Activated CD8-positive, alpha-beta memory T cell treated with anti-CD3 and anti-CD28 coated beads for 4 hours (primary cell): ENCODE measurements at regions not wholly inside any gene's neighbourhood (a gene's known extent, or its start where the extent isn't known, plus 50 kb on each side); places are given as distances from the start of the nearest gene placed in this dataset.
"Not testable (repeated sequence)": the region's sequence is repeated elsewhere in the genome, so short reads cannot be mapped to it uniquely, and the experiment has no call there.

Experiments used
- DNase-seq, 2 donors: peaks; one replicate each; pipeline ENCODE4 v3.0.0-alpha.2; 2020; ENCODE audit warnings: low read depth in 2 of 2

GRCh38 chr14:71165121-71166031 lies 258.1 kb downstream of the PCNX1 start:
- DNase-seq = no peak

DNA sequence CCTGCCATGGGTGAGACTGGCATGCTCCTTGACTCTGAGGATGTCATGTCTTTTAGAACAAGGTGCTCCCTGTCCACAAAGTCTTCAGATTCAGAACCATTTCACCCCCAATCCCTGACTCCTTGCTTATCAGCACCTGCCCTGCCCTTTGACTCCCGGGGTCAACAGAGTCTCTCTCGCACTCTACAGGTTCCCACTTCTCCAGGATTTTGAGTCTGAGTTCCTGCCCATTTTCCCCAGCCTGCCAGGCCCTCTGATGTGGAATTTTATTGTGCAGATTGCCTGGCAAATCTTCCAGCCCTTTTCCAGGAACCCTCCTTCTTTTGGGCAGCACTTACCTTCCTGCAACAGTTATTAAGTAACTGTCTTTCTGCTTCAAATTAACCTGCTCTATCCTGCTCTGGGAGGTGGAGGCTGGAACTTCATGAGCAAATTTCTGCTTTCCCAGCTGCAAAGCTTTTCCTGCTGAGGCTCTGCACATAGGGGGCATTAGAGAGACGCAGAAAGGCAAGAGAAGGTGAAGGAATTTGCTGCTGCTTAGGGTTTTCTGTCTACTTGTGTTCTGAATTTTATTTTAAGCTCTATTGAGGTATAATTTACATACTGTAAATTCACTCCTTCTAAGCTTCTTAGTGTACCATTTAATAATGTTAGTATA lies 259.1 kb downstream of the PCNX1 start:
- DNase-seq = no peak

DNA sequence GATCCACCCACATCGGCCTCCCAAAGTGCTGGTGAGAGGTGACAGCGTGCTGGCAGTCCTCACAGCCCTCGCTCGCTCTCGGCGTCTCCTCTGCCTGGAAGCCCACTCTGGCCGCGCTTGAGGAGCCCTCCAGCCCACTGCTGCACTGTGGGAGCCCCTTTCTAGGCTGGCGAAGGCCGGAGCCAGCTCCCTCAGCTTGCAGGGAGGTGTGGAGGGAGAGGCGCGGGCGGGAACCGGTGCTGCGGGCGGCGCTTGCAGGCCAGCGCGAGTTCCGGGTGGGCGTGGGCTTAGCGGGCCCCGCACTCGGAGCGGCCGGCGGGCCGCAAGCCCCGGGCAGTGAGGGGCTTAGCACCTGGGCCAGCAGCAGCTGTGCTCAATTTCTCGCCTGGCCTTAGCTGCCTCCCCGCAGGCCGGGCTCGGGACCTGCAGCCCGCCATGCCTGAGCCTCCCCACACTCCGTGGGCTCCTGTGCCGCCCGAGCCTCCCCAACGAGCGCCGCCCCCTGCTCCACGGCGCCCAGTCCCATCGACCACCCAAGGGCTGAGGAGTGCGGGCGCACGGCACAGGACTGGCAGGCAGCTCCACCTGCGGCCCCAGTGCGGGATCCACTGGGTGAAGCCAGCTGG lies 260.2 kb downstream of the PCNX1 start:
- DNase-seq = not testable (repeated sequence)

- not testable (repeated sequence) for DNase-seq
Observed at GRCh38 chr14:71168161-71168560, 260.9 kb downstream of the PCNX1 start.

GRCh38 chr14:71168564-71169427 lies 261.5 kb downstream of the PCNX1 start:
- no peak for DNase-seq

DNA sequence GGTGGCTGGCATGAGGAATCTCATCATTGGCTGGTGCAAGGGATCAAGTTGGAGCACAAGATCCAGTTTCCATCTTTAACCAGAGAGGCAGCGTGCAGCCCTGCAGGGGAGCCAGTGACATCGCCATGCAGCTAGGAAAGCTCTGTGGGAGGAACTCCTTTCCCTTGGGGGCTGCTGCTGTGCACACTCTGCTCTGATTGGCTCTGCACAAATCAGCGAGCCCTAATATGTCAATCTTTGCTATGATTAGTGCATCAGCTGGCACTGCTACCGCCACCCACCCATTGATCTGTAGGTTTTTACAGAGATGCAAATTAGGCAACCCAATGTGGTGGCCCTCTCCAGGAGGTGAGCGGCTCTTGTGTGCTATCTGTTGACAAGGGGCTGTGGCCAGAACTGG lies 262.6 kb downstream of the PCNX1 start:
- DNase-seq = no peak

DNA sequence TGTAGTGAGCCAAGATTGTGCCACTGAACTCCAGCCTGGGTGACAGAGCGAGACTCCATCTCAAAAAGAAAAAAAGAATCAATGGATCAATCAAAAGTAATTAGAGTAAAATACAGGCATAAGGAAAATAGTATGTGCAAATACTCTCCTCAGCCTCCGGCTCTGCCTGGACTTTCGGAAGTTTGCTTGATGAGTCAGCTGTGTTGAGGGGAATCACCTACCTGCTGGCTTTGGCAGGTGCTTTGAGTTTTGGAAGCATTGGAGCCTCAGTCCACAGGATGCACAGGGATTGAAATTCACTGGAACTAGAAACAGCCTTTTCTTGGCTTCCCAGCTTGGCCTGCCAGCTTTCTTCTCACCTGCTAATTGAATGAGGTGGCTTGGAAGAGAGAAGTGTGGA lies 268.2 kb downstream of the PCNX1 start:
- no peak for DNase-seq

DNA sequence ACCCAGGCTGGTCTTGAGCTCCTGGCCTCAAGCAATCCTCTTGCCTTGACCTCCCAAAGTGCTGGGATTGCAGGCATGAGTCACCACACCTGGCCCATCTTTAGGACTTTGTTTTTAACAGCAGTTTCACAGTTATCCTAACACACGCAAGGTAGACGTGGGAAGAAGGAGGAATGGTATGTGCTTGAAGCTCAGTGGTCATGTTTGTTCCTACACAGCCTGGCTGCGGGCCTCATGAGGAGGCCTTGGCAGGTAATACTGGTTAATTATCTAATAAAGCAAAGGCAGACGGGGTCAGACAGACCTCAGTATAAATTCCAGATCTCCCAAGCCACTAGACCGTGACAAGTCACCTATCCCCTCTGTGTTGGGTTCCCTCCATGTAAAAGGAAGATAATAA lies 271.8 kb downstream of the PCNX1 start:
- DNase-seq = no peak

- no peak for DNase-seq
Observed at GRCh38 chr14:71180397-71180796, 273.1 kb downstream of the PCNX1 start.

DNA sequence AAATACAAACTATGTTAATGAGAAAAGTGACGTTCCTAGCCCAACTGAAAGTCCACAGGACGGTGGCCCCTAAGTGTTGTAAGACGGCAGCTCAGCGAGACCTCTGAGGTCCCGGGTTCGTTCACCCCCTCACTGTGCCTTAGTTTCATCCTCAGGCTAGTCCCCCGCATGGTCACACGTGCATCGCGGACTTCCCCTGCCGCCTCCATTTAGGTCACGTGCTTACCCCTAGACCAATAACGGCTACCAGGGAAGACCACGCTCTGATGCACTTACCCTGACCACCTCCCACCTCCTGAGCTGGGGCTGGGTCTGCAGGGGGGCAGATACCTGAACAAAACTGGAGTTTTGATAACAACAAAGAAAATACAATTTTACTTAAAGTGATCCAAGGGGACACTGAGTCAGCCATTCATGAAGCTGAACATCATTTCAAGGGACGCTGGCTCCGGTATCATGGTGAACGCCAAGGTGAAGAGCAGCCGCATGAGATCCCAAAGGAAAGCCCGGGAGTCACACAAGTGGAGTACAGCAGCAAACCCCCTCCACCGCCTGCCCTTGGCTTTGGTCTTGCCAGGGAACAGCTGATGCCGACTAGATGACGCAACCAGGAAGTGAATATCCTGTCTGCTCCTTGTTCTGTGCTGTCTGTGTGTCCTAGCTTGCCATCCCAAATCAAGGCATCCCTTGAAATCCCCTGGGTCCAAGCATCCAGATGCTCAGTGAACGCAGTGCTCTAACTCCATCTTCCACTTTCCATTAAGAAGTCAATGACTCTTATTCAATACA lies 274.1 kb downstream of the PCNX1 start:
- DNase-seq = no peak

GRCh38 chr14:71183876-71184689 lies 276.8 kb downstream of the PCNX1 start:
- no peak for DNase-seq

GRCh38 chr14:71185637-71186036 lies 278.4 kb downstream of the PCNX1 start:
- no peak for DNase-seq

GRCh38 chr14:71187633-71188356 lies 280.5 kb downstream of the PCNX1 start:
- no peak for DNase-seq

DNA sequence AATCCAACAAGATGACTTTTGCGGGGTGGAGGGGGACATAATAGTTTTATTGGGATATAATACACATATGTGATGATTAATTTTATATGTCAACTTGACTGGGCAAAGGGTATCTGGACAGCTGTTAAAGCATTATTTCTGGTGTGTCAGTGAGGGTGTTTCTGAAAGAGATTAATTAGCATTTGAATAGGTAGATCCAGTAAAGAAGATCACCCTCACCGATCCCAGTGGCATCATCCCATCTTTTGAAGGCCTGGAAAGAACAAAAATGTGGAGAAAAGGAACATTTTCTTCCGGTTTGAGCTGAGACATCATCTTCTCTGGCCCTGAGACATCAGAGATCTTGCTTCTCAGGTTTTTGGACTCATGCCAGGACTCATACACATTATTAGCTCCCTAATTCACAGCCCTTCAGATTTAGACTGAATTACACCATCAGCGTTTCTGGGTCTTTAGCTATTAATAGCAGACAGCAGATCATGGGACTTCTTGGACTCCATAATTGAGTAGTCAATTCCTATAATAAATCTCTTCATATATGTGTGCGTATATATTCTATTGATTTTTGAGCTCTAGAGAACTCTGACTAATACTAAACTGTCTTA lies 283.6 kb downstream of the PCNX1 start:
- no peak for DNase-seq

GRCh38 chr14:71193663-71194062 lies 286.4 kb downstream of the PCNX1 start:
- no peak for DNase-seq

- DNase-seq = no peak
Observed at GRCh38 chr14:71194251-71194650, 287.0 kb downstream of the PCNX1 start.

DNA sequence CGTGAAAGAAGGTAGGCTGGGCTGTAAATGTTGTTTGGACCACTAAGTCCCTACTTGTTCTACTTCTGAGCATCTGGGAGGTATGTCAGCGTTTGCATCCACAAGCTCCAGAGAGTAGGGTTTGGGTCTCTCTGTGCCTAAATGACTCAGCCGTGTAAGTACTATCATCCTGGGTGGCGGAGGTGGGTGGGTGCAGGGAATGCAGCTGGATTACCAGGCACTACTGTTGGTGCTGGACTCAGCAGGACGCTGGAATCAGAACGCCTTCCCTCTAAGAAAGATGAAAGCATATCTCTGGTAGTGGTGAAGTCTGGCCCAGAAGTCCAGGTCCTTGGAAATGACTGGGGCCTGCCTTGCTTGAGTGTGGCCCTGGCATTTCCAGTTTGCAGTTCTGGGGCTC lies 289.7 kb downstream of the PCNX1 start:
- no peak for DNase-seq

DNA sequence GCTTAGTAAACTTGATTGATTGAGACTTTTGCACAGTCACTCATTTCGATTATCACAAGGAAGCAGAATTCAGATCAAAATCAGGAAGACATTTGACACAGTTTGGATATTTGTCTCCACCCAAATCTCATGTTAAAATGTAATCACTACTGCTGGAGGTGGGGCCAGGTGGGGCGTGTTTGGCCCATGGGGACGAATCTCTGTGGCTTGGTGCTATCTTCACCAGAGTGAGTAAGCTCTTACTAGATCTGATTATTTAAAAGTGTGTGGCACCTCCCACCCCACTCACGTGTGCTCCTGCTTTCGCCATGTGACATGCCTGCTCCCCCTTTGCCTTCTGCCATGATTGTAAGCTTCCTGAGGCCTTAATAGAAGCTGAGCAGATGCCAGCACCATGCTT lies 291.4 kb downstream of the PCNX1 start:
- DNase-seq = no peak

DNA sequence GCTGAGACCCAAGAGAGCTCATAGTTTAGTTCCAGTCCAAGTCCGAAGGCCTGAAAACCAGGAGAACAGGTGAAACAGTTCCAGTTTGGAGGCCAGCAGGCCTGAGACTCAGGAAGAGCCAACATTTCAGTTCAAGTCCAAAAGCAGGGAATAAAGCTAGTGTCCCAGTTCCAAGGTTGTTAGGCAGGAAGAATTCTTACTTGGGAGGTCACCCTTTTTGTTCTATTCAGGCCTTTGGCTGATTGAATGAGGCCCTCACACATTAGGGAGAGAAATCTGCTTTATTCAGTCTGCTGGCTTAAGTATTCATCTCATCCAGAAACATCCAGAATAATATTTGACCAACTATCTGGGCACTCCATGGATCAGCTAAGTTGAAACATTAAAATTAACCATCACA lies 294.6 kb downstream of the PCNX1 start:
- no peak for DNase-seq
